ENCODE measurements at regions not wholly inside any gene's neighbourhood (a gene's known extent, or its start where the extent isn't known, plus 50 kb on each side); places are given as distances from the start of the nearest gene placed in this dataset.
"Not testable (repeated sequence)": the region's sequence is repeated elsewhere in the genome, so short reads cannot be mapped to it uniquely, and the experiment has no call there.

DNA sequence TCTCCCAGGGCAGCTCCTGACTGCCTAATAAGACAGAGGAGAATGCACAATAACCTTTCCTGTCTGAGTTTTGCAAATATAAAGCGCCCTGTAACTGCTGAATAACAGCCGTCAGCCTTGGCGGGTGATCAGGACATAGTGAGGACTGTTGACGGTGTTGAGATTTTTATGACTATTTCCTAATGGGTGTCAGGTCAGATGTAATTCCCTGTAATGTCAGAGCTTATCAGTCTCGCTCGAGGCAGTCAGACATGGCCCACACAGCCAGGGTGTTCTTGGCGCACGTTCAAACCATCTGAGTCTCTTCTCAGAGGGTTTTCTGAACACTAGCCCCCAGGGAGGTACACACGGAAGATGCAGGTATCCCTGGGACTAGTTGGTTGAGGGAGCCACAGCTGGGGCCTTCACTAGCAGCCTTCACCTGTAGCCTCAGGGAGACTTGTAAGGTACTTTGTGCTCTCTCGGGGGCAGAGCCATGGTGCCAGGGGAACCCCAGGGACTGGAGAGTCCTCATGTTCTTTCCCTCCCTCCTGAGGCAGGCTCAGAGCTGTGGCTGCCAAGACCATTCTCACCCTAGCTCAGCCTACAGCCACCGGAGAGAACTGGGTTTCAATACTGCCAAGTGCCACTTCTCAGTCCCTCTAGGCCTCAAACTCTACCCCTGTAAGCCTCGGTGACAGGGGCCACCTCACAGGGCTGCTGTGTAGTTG lies 213.1 kb downstream of the UQCRFS1 start:
- Histone ChIP-seq H3K27ac (no peak overlapping the region), H3K4me1 (no peaks in the 10 kb centered on the region), H3K36me3 (no peaks in the 10 kb centered on the region), H3K4me3 (no peak overlapping the region), H3K27me3 (peaks cover 0 to 9% of the 10 kb centered on the region in 2 donors), H3K9me3 (peaks cover 0 to 24% of the 10 kb centered on the region in 2 donors)
- TF ChIP-seq, protein P1, sequence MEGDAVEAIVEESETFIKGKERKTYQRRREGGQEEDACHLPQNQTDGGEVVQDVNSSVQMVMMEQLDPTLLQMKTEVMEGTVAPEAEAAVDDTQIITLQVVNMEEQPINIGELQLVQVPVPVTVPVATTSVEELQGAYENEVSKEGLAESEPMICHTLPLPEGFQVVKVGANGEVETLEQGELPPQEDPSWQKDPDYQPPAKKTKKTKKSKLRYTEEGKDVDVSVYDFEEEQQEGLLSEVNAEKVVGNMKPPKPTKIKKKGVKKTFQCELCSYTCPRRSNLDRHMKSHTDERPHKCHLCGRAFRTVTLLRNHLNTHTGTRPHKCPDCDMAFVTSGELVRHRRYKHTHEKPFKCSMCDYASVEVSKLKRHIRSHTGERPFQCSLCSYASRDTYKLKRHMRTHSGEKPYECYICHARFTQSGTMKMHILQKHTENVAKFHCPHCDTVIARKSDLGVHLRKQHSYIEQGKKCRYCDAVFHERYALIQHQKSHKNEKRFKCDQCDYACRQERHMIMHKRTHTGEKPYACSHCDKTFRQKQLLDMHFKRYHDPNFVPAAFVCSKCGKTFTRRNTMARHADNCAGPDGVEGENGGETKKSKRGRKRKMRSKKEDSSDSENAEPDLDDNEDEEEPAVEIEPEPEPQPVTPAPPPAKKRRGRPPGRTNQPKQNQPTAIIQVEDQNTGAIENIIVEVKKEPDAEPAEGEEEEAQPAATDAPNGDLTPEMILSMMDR (IDR thresholded peaks at IDR 0.05) = no peak
- no peak for DNase-seq
- ATAC-seq = no peak
- intact Hi-C loops (cut with DNase I) = no loop called here

GRCh38 chr19:28998974-28999373 lies 214.0 kb downstream of the UQCRFS1 start:
- DNase-seq (no peak), ATAC-seq (no peak)
- peaks cover 0 to 9% of the 10 kb centered on the region in 2 donors for H3K27me3 ChIP-seq
- H3K4me1 ChIP-seq = no peaks in the 10 kb centered on the region
- H3K4me3 ChIP-seq = no peak overlapping the region
- intact Hi-C loops (cut with DNase I) = no loop called here
- H3K9me3 ChIP-seq = peaks cover 0 to 33% of the 10 kb centered on the region in 2 donors
- TF ChIP-seq, protein P1 (IDR thresholded peaks at IDR 0.05) = no peak
- no peak overlapping the region for H3K27ac ChIP-seq
- H3K36me3 ChIP-seq = no peaks in the 10 kb centered on the region

DNA sequence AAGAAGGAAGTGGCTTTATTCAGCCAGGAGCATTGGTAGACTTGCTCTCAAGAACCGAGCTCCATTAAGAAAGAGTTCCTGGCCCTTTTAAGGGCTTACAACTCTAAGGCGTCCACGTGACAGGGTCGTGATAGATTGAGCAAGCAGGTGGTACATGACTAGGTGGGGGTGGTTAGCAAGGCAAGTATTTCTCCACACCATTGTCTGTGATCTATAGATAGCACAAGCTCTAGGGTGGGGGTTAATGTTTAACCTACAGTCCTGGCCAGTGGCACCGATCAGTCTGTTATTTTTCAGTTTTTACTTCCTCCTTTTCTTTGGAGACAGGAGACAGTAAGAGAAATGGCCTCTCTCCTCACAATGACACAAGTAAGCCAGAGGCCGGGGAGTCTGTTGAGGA lies 215.1 kb downstream of the UQCRFS1 start:
- intact Hi-C loops (cut with DNase I); H3K27me3 ChIP-seq; H3K4me3 ChIP-seq; H3K4me1 ChIP-seq; H3K27ac ChIP-seq; ATAC-seq; DNase-seq; H3K36me3 ChIP-seq: not testable (repeated sequence)
- H3K9me3 ChIP-seq = peaks cover 0 to 42% of the 10 kb centered on the region in 2 donors

DNA sequence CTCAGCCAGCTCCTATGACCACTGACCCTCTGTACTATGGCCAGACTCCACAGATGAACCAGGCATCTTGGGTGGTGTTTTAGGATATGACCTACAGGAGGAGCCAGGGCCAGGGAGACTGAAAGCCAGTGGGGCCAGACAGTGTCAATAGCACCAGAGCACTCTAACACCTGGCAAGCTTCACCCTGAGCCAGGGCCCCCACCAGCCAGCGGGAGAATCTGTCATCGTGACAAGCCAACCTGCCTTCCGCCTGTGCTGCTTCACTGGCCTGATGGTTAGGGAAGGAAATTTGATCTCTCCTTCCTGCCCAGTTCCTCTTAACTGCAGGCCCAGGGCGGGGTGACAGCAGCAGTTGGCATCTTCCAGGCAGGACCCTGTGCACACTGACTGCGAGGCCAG lies 222.4 kb downstream of the UQCRFS1 start:
- DNase-seq (no peak), ATAC-seq (no peak)
- Histone ChIP-seq H3K27ac (no peak overlapping the region), H3K4me3 (no peak overlapping the region), H3K4me1 (no peaks in the 10 kb centered on the region), H3K27me3 (no peaks in the 10 kb centered on the region), H3K9me3 (peaks cover 0 to 28% of the 10 kb centered on the region in 2 donors), H3K36me3 (no peaks in the 10 kb centered on the region)
- TF ChIP-seq, protein P1 (IDR thresholded peaks at IDR 0.05) = no peak
- intact Hi-C loops (cut with DNase I) = no loop called here

DNA sequence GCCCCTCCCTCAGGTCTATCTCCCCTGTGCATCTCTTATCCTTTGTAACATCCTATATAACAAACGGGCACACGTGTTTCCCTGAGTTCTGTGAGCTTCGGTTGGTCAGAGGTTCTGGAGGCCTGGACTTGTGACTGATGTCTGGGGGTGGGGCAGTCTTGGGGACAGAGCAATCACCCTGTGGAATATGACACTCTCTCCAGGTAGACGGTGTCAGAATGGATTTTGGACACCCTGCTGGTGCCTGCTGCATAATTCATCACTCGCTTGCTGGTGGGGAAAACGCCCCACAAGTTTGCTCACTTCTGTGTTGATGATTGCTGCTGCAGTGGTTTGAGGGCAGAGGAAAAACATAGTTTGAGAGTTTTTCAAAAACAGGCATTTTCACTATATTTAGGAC lies 223.2 kb downstream of the UQCRFS1 start:
- DNase-seq (no peak), ATAC-seq (no peak)
- intact Hi-C loops (cut with DNase I) = no loop called here
- H3K27ac ChIP-seq = no peak overlapping the region
- no peaks in the 10 kb centered on the region for H3K27me3 ChIP-seq
- TF ChIP-seq, protein P1 (IDR thresholded peaks at IDR 0.05) = no peak
- no peaks in the 10 kb centered on the region for H3K36me3 ChIP-seq
- H3K9me3 ChIP-seq = peaks cover 0 to 21% of the 10 kb centered on the region in 2 donors
- no peaks in the 10 kb centered on the region for H3K4me1 ChIP-seq
- no peak overlapping the region for H3K4me3 ChIP-seq

DNA sequence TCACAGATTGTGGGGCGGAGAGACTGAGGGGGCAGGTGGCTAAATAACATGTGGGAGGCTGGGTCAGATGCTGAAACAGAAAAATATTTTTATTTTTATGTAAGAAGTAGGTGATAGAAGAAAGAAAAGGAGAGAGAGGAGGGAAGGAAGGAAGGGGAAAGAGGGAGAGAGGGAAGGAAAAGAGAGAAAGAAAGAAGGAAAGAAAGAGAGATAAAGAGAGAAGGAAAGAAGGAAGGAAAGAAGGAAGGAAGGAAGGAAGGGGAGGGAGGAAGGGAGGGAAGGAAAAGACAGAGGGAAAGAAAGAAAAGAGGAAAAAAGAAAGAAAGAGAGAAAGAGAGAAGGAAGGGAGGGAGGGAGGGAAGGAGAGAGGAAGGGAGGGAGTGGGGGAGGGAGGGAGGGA lies 224.9 kb downstream of the UQCRFS1 start:
- H3K36me3 ChIP-seq = no peaks in the 10 kb centered on the region
- no peaks in the 10 kb centered on the region for H3K4me1 ChIP-seq
- H3K4me3 ChIP-seq = no peak overlapping the region
- H3K27ac ChIP-seq = no peak overlapping the region
- peaks cover 0 to 12% of the 10 kb centered on the region in 2 donors for H3K27me3 ChIP-seq
- H3K9me3 ChIP-seq = peaks cover 0 to 5% of the 10 kb centered on the region in 2 donors
- intact Hi-C loops (cut with DNase I) = no loop called here
- TF ChIP-seq, protein P1 (IDR thresholded peaks at IDR 0.05) = no peak
- DNase-seq (no peak), ATAC-seq (no peak)

Data from left lung (tissue), 4 donors.